Mucosa of rectum (tissue), 2 donors: ENCODE measurements at regions not wholly inside any gene's neighbourhood (a gene's known extent, or its start where the extent isn't known, plus 50 kb on each side); places are given as distances from the start of the nearest gene placed in this dataset.

Source experiments
- H3K27ac ChIP-seq, 2 donors: one replicate each; pipeline ENCODE4 v1.7.0; 2013; ENCODE audit warnings: inconsistent platforms in 2 of 2, low read depth in 2 of 2, low read length in 2 of 2
- H3K27me3 ChIP-seq, 2 donors: one replicate each; pipeline ENCODE4 v1.7.0; 2013; ENCODE audit warnings: low read length in 2 of 2; ENCODE audit not compliant: control insufficient read depth in 2 of 2, insufficient read depth in 2 of 2
- H3K36me3 ChIP-seq, 2 donors: one replicate each; pipeline ENCODE4 v1.7.0; 2013; ENCODE audit warnings: low read length in 2 of 2; ENCODE audit not compliant: control insufficient read depth in 2 of 2, insufficient read depth in 2 of 2
- H3K4me1 ChIP-seq, 2 donors: one replicate each; pipeline ENCODE4 v1.7.0; 2013; ENCODE audit warnings: low read length in 2 of 2, mild to moderate bottlenecking in 1 of 2; ENCODE audit not compliant: control insufficient read depth in 2 of 2, insufficient read depth in 2 of 2
- H3K4me3 ChIP-seq, 2 donors: one replicate each; pipeline ENCODE4 v1.7.0; 2013; ENCODE audit warnings: low read length in 2 of 2
- H3K9ac ChIP-seq, 2 donors: one replicate each; pipeline ENCODE4 v1.7.0; 2013; ENCODE audit warnings: low read length in 2 of 2, low read depth in 1 of 2, mild to moderate bottlenecking in 1 of 2
- H3K9me3 ChIP-seq, 2 donors: one replicate each; pipeline ENCODE4 v1.7.0; 2013; ENCODE audit warnings: low read length in 2 of 2; ENCODE audit not compliant: control insufficient read depth in 2 of 2
- donor health status: healthy.
- donor health status: Normal muscosa, but diverticular disease.

GRCh38 chr14:53325176-53325806, 172.2 kb upstream of the DDHD1 start:
- Histone ChIP-seq H3K4me3 (no peak overlapping the region), H3K4me1 (no peaks in the 10 kb centered on the region), H3K9ac (no peak overlapping the region), H3K36me3 (no peaks in the 10 kb centered on the region), H3K27me3 (no peaks in the 10 kb centered on the region), H3K9me3 (no peaks in the 10 kb centered on the region), H3K27ac (no peak overlapping the region)

GRCh38 chr14:53316504-53316903, 163.4 kb upstream of the DDHD1 start:
- no peaks in the 10 kb centered on the region for H3K36me3 ChIP-seq
- H3K27me3 ChIP-seq = no peaks in the 10 kb centered on the region
- no peaks in the 10 kb centered on the region for H3K9me3 ChIP-seq
- no peak overlapping the region for H3K4me3 ChIP-seq
- no peaks in the 10 kb centered on the region for H3K4me1 ChIP-seq
- no peak overlapping the region for H3K9ac ChIP-seq
- H3K27ac ChIP-seq = no peak overlapping the region

- Histone ChIP-seq H3K36me3 (no peaks in the 10 kb centered on the region), H3K4me1 (no peaks in the 10 kb centered on the region), H3K27me3 (no peaks in the 10 kb centered on the region), H3K9me3 (no peaks in the 10 kb centered on the region), H3K4me3 (no peak overlapping the region), H3K27ac (no peak overlapping the region), H3K9ac (no peak overlapping the region)
Measured at GRCh38 chr14:53310412-53310811, 157.3 kb upstream of the DDHD1 start.

GRCh38 chr14:53306911-53307310, 153.8 kb upstream of the DDHD1 start:
- no peaks in the 10 kb centered on the region for H3K36me3 ChIP-seq
- H3K27me3 ChIP-seq = no peaks in the 10 kb centered on the region
- no peaks in the 10 kb centered on the region for H3K4me1 ChIP-seq
- no peaks in the 10 kb centered on the region for H3K9me3 ChIP-seq
- no peak overlapping the region for H3K4me3 ChIP-seq
- H3K27ac ChIP-seq = no peak overlapping the region
- no peak overlapping the region for H3K9ac ChIP-seq

GRCh38 chr14:53306267-53306721, 153.2 kb upstream of the DDHD1 start:
- Histone ChIP-seq H3K9me3 (no peaks in the 10 kb centered on the region), H3K36me3 (no peaks in the 10 kb centered on the region), H3K27me3 (no peaks in the 10 kb centered on the region), H3K9ac (no peak overlapping the region), H3K4me1 (no peaks in the 10 kb centered on the region), H3K4me3 (peak overlapping the region in 1 of 2 donors; percentile 59), H3K27ac (no peak overlapping the region)

GRCh38 chr14:53304726-53305381, 151.7 kb upstream of the DDHD1 start:
- H3K4me1 ChIP-seq = no peaks in the 10 kb centered on the region
- no peaks in the 10 kb centered on the region for H3K27me3 ChIP-seq
- H3K4me3 ChIP-seq = no peak overlapping the region
- H3K27ac ChIP-seq = peak overlapping the region in 1 of 2 donors; percentile 1
- no peaks in the 10 kb centered on the region for H3K36me3 ChIP-seq
- no peak overlapping the region for H3K9ac ChIP-seq
- no peaks in the 10 kb centered on the region for H3K9me3 ChIP-seq

- Histone ChIP-seq H3K4me3 (no peak overlapping the region), H3K9ac (no peak overlapping the region)
Measured at GRCh38 chr14:53295985-53296582, 143.0 kb upstream of the DDHD1 start.

GRCh38 chr14:53295372-53295771, 142.2 kb upstream of the DDHD1 start:
- Histone ChIP-seq H3K4me1 (no peaks in the 10 kb centered on the region), H3K27ac (no peak overlapping the region), H3K9me3 (no peaks in the 10 kb centered on the region), H3K4me3 (no peak overlapping the region), H3K36me3 (no peaks in the 10 kb centered on the region), H3K27me3 (no peaks in the 10 kb centered on the region), H3K9ac (no peak overlapping the region)

More at GRCh38 chr14:53295985-53296582, 143.0 kb upstream of the DDHD1 start:
- no peaks in the 10 kb centered on the region for H3K9me3 ChIP-seq
- no peaks in the 10 kb centered on the region for H3K4me1 ChIP-seq
- H3K27me3 ChIP-seq = no peaks in the 10 kb centered on the region
- no peak overlapping the region for H3K27ac ChIP-seq
- no peaks in the 10 kb centered on the region for H3K36me3 ChIP-seq

GRCh38 chr14:53286301-53286700, 133.2 kb upstream of the DDHD1 start:
- no peak overlapping the region for H3K4me3 ChIP-seq

GRCh38 chr14:53285821-53286220, 132.7 kb upstream of the DDHD1 start:
- no peaks in the 10 kb centered on the region for H3K36me3 ChIP-seq
- H3K27ac ChIP-seq = no peak overlapping the region
- H3K4me3 ChIP-seq = no peak overlapping the region
- H3K4me1 ChIP-seq = no peaks in the 10 kb centered on the region
- no peaks in the 10 kb centered on the region for H3K27me3 ChIP-seq
- no peaks in the 10 kb centered on the region for H3K9me3 ChIP-seq
- no peak overlapping the region for H3K9ac ChIP-seq

More at GRCh38 chr14:53286301-53286700, 133.2 kb upstream of the DDHD1 start:
- no peaks in the 10 kb centered on the region for H3K4me1 ChIP-seq
- H3K36me3 ChIP-seq = no peaks in the 10 kb centered on the region
- H3K27ac ChIP-seq = no peak overlapping the region
- no peaks in the 10 kb centered on the region for H3K27me3 ChIP-seq
- H3K9me3 ChIP-seq = no peaks in the 10 kb centered on the region
- no peak overlapping the region for H3K9ac ChIP-seq
